Fibroblast of lung (primary cell): ENCODE measurements at regions not wholly inside any gene's neighbourhood (a gene's known extent, or its start where the extent isn't known, plus 50 kb on each side); places are given as distances from the start of the nearest gene placed in this dataset.
"Not testable (repeated sequence)": the region's sequence is repeated elsewhere in the genome, so short reads cannot be mapped to it uniquely, and the experiment has no call there.

ENCODE experiments used
- DNase-seq, 2 donors: peaks; one replicate each; pipeline versions ENCODE4 v3.0.0 to v3.0.0-alpha.2; 2010; ENCODE audit warnings: low read depth in 2 of 2
- H2AFZ ChIP-seq: 2 replicates; pipeline ENCODE4 v1.5.1; 2012; ENCODE audit warnings: low read length, control low read depth, inconsistent platforms
- H3K27ac ChIP-seq: 2 replicates; pipeline ENCODE4 v1.5.1; 2011; ENCODE audit warnings: low read length, control low read depth; ENCODE audit not compliant: insufficient read depth
- H3K27me3 ChIP-seq: 2 replicates; pipeline ENCODE4 v1.5.1; 2011; ENCODE audit warnings: mild to moderate bottlenecking, low read length; ENCODE audit not compliant: control insufficient read depth, insufficient read depth
- H3K36me3 ChIP-seq: 2 replicates; pipeline ENCODE4 v1.5.1; 2011; ENCODE audit warnings: low read length; ENCODE audit not compliant: control insufficient read depth, insufficient read depth
- H3K4me1 ChIP-seq: 2 replicates; pipeline ENCODE4 v1.5.1; 2011; ENCODE audit warnings: low read length; ENCODE audit not compliant: control insufficient read depth, insufficient read depth; ENCODE audit errors: extremely low read depth
- H3K4me2 ChIP-seq: 2 replicates; pipeline ENCODE4 v1.5.1; 2011; ENCODE audit warnings: low read length, control low read depth; ENCODE audit not compliant: insufficient read depth; ENCODE audit errors: extremely low read depth
- H3K4me3 ChIP-seq, 4 experiments: fragments of 200-600 bp in 1 of 4; sonication (generic) in 1 of 4; replicated peaks in 1 of 4; 2 replicates each; pipeline ENCODE4 v1.5.1; 2011 to 2016; ENCODE audit warnings: low read length in 4 of 4, low read depth in 3 of 4, mild to moderate bottlenecking in 3 of 4, control low read depth in 2 of 4, inconsistent platforms in 1 of 4, mixed read lengths in 1 of 4; ENCODE audit not compliant: insufficient read depth in 1 of 4; ENCODE audit errors: control extremely low read depth in 1 of 4
- H3K79me2 ChIP-seq: 2 replicates; pipeline ENCODE4 v1.5.1; 2012; ENCODE audit warnings: mild to moderate bottlenecking, low read length, inconsistent platforms; ENCODE audit not compliant: control insufficient read depth, insufficient read depth
- H3K9ac ChIP-seq: 2 replicates; pipeline ENCODE4 v1.5.1; 2011; ENCODE audit warnings: mild to moderate bottlenecking, low read length, control low read depth; ENCODE audit not compliant: insufficient read depth
- H3K9me3 ChIP-seq: 2 replicates; pipeline ENCODE4 v1.5.1; 2012; ENCODE audit warnings: low read depth, low read length; ENCODE audit not compliant: control insufficient read depth, insufficient read depth
- H4K20me1 ChIP-seq: 2 replicates; pipeline ENCODE4 v1.5.1; 2011; ENCODE audit warnings: low read length; ENCODE audit not compliant: control insufficient read depth, insufficient read depth; ENCODE audit errors: extremely low read depth
- CTCF ChIP-seq, 2 donors: IDR thresholded peaks in 1 of 2; conservative IDR thresholded peaks in 1 of 2; 1 replicate in 1 of 2; 2 replicates in 1 of 2; pipeline ENCODE4 v1.5.1; 2011 to 2012; ENCODE audit warnings: low read length in 2 of 2, control low read depth in 1 of 2, inconsistent platforms in 1 of 2, low read depth in 1 of 2, mild to moderate bottlenecking in 1 of 2
- EZH2 ChIP-seq: IDR thresholded peaks from 2 replicates; pipeline ENCODE4 v1.5.1; 2012; ENCODE audit warnings: low read length, control low read depth, mild to moderate bottlenecking; ENCODE audit errors: missing control alignments

- Histone ChIP-seq H3K27me3 (peaks cover 5% of the 10 kb centered on the region), H3K9me3 (no peaks in the 10 kb centered on the region), H3K4me2 (no peak overlapping the region), H3K79me2 (no peaks in the 10 kb centered on the region), H3K9ac (no peak overlapping the region), H4K20me1 (no peaks in the 10 kb centered on the region), H3K4me3 (no peak overlapping the region), H3K27ac (no peak overlapping the region), H3K36me3 (no peaks in the 10 kb centered on the region), H3K4me1 (no peaks in the 10 kb centered on the region), H2AFZ (no peak overlapping the region)
- DNase-seq, result no peak
- TF ChIP-seq EZH2, result peak; percentile 0
- TF ChIP-seq CTCF (conservative IDR thresholded peaks at IDR 0.05 in 1 of 2, IDR thresholded peaks at IDR 0.05 in 1 of 2; ENCODE audit: low read depth in 1 of 2, low read length in 2 of 2), result no peak
Measured at GRCh38 chr19:14265290-14266036, 59.5 kb upstream of the ADGRL1 start.

DNA sequence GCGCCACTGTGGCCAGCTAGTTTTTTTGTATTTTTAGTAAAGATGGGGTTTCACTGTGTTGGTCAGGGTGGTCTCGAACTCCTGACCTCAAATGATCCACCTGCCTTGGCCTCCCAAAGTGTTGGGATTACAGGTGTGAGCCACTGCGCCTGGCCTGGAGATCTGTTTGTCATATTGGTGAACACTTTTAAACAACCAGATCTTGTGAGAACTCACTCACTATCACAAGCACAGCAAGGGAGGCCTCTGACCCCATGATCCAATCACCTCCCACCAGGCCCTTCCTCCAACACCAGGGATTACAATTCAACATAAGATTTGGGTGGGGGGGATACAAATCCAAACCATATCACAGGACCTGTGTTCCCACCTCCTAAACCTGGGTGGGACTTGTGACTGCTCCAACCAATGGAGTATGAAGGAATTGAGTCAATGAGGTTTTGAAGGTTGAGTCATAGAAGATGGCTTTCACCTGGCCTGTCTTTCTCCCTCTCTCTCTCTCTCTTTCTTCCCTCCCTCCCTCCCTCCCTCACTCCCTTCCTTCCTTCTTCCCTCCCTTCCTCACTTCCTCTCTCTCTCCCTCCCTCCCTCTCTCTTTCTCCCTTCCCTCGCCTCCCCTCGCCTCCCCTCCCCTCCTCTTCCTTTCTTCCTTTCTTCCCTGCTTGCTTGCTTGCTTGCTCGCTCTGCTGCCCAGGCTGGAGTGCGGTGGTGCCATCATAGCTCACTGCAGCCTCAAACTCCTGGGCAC is 50.1 kb upstream of the ADGRL1 start:
- not testable (repeated sequence) for H3K36me3 ChIP-seq, H3K9ac ChIP-seq, H3K27ac ChIP-seq, H3K79me2 ChIP-seq, H2AFZ ChIP-seq, H3K27me3 ChIP-seq, H3K4me1 ChIP-seq, H3K4me3 ChIP-seq, H3K4me2 ChIP-seq, H4K20me1 ChIP-seq, H3K9me3 ChIP-seq
- DNase-seq, result peak in 1 of 2 donors; percentile 26
